ENCODE measurements at regions not wholly inside any gene's neighbourhood (a gene's known extent, or its start where the extent isn't known, plus 50 kb on each side); places are given as distances from the start of the nearest gene placed in this dataset.

GRCh38 chr17:5775098-5775497 lies 190.8 kb upstream of the NLRP1 start:
- Histone ChIP-seq H3K4me2 (no peak overlapping the region), H2AFZ (no peak overlapping the region), H4K20me1 (replicated peaks; ENCODE audit: insufficient read depth) (no peaks in the 10 kb centered on the region), H3K79me2 (replicated peaks; ENCODE audit: insufficient read depth) (no peaks in the 10 kb centered on the region), H3K4me1 (ENCODE audit: insufficient read depth) (0 out of 2 replicates have a peak, but pooled peaks cover 2% of the 10 kb centered on the region), H3K4me3 (no peak overlapping the region), H3K36me3 (ENCODE audit: insufficient read depth) (no peaks in the 10 kb centered on the region), H3K27ac (ENCODE audit: low read depth) (no peak overlapping the region), H3K27me3 (ENCODE audit: insufficient read depth) (no peaks in the 10 kb centered on the region), H3F3A (replicated peaks; ENCODE audit: low read depth) (no peaks in the 10 kb centered on the region), H3K9me2 (ENCODE audit: insufficient read depth) (no peaks in the 10 kb centered on the region)
- Mint-ChIP-seq H3K4me1 (no peaks in the 10 kb centered on the region; the same call in 2 of the 3 replicates), H3K27ac (no peak overlapping the region), H3K4me3 (no peak overlapping the region), H3K9me3 (no peaks in the 10 kb centered on the region; the same call in 2 of the 3 replicates), H3K36me3 (ENCODE audit: low read depth) (no peaks in the 10 kb centered on the region), H3K27me3 (ENCODE audit: insufficient read depth, low read depth, poor library complexity) (peaks cover 7% of the 10 kb centered on the region)
- no peak for ATAC-seq
- DNase-seq (ENCODE audit: low spot score): no peak
- no peak for TF ChIP-seq EZH2phosphoT487 (IDR thresholded peaks at IDR 0.05; ENCODE audit: unreplicated experiment)
- no peak for TF ChIP-seq CREB1 (CRISPR knock-in tag; IDR thresholded peaks at IDR 0.05; ENCODE audit: low read depth)
- TF ChIP-seq EZH2 (IDR thresholded peaks at IDR 0.05; ENCODE audit: low read depth, unreplicated experiment): no peak
- no peak for TF ChIP-seq REST (IDR thresholded peaks at IDR 0.05; ENCODE audit: unreplicated experiment)
- no peak for TF ChIP-seq POLR2AphosphoS5 (IDR thresholded peaks at IDR 0.05; ENCODE audit: low read depth)
- TF ChIP-seq ZNF462 (CRISPR knock-in tag; IDR thresholded peaks at IDR 0.05): no peak
- no peak for TF ChIP-seq JUNB (IDR thresholded peaks at IDR 0.05; ENCODE audit: unreplicated experiment)
- TF ChIP-seq CTCF (conservative IDR thresholded peaks at IDR 0.05; ENCODE audit: low read depth in 2 of 2): no peak
- no peak for TF ChIP-seq ZNF114 (CRISPR knock-in tag; IDR thresholded peaks at IDR 0.05)
- no peak for TF ChIP-seq STAT1 (IDR thresholded peaks at IDR 0.05; ENCODE audit: unreplicated experiment)
- TF ChIP-seq NANOG (IDR thresholded peaks at IDR 0.05; ENCODE audit: borderline replicate concordance): no peak
- TF ChIP-seq ZNF331 (CRISPR knock-in tag; IDR thresholded peaks at IDR 0.05; ENCODE audit: low read depth): no peak
- no peak for TF ChIP-seq ETS1 (IDR thresholded peaks at IDR 0.05)
